ENCODE measurements at regions not wholly inside any gene's neighbourhood (a gene's known extent, or its start where the extent isn't known, plus 50 kb on each side); places are given as distances from the start of the nearest gene placed in this dataset.

DNA sequence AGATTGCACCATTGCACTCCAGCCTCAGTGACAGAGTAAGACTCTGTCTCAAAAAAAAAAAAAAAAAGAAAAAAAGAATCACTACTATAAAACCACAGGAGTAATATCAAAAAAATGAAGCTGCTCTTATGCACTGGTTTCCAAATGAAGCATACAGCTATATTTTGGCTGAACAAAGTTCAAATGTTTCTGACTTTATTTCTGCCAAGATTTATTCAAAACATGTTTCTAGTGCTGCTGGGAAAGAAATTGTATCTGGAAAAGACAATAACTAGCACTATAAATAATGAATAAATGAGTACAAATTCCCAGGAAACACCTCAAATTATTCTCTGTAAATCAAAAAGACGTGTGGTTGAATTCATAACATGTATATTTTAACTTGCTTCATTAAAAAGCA is 102.5 kb upstream of the MME start:
- 67 to 70% methylated on average over 1 of the region's 1 CpG for WGBS, 2 donors (ENCODE audit: low coverage in 1 of 2)
- H3K27me3 ChIP-seq = no peaks in the 10 kb centered on the region
- ATAC-seq = no peak
- no peaks in the 10 kb centered on the region for H3K36me3 ChIP-seq
- H3K9me3 ChIP-seq = no peaks in the 10 kb centered on the region
- H3K4me1 ChIP-seq = no peaks in the 10 kb centered on the region
- no peak overlapping the region for H3K4me3 ChIP-seq
- TF ChIP-seq POLR2A (IDR thresholded peaks at IDR 0.05) = no peak
- TF ChIP-seq, protein P1, sequence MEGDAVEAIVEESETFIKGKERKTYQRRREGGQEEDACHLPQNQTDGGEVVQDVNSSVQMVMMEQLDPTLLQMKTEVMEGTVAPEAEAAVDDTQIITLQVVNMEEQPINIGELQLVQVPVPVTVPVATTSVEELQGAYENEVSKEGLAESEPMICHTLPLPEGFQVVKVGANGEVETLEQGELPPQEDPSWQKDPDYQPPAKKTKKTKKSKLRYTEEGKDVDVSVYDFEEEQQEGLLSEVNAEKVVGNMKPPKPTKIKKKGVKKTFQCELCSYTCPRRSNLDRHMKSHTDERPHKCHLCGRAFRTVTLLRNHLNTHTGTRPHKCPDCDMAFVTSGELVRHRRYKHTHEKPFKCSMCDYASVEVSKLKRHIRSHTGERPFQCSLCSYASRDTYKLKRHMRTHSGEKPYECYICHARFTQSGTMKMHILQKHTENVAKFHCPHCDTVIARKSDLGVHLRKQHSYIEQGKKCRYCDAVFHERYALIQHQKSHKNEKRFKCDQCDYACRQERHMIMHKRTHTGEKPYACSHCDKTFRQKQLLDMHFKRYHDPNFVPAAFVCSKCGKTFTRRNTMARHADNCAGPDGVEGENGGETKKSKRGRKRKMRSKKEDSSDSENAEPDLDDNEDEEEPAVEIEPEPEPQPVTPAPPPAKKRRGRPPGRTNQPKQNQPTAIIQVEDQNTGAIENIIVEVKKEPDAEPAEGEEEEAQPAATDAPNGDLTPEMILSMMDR (IDR thresholded peaks at IDR 0.05) = no peak
- no peak for TF ChIP-seq EP300 (IDR thresholded peaks at IDR 0.05)
- no peak for TF ChIP-seq POLR2AphosphoS5 (IDR thresholded peaks at IDR 0.05)
- H3K27ac ChIP-seq = no peak overlapping the region

DNA sequence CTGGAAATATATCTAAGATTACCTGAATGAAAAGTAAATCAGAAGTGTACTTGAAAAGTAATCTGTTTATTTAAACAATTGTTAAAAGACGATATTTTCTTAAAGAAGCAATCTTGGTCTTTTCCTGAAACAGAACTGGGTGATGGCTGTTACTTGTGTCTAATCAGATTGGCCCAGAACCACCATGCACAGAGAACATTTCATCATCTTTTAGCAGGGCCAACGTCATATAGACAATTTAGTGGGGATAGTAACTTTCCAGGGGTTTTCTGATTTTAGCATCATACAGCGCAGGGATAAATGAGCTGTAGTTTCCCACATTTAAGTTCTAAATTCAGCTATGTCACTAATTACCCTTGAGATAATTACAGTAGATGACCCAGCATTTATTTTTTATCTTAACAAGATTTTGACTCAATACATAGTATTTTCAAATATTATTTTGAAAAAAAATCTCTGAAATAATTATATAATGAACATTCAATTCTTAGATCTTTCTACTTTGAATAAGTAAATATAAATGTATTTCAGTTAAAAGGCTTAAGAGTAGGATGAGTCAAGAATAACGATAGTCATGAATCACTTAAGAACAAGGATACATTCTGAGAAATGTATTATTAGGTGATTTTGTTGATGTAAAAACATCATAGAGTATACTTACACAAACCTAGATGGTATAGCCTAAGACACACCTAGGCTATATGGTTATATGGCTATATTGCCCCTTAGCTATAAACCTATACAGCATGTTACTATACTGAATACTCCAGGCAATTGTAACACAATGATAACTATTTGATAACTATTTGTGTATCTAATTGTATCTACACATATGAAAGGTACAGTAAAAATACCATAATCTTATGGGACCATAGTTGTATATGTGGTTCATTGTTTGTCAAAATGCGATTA is 103.8 kb upstream of the MME start:
- Histone ChIP-seq H3K27ac (no peak overlapping the region), H3K4me3 (no peak overlapping the region), H3K27me3 (no peaks in the 10 kb centered on the region), H3K9me3 (no peaks in the 10 kb centered on the region), H3K36me3 (no peaks in the 10 kb centered on the region), H3K4me1 (peaks cover 2 to 6% (median 3%) of the 10 kb centered on the region in 3 donors)
- no peak for ATAC-seq
- WGBS, 2 donors (ENCODE audit: low coverage in 1 of 2) = 78 to 88% methylated on average over 4 to 5 of the region's 5 CpGs
- TF ChIP-seq EP300 (IDR thresholded peaks at IDR 0.05) (no peak), POLR2A (IDR thresholded peaks at IDR 0.05) (no peak), POLR2AphosphoS5 (IDR thresholded peaks at IDR 0.05) (no peak)
- TF ChIP-seq, protein P1 (IDR thresholded peaks at IDR 0.05) = no peak

DNA sequence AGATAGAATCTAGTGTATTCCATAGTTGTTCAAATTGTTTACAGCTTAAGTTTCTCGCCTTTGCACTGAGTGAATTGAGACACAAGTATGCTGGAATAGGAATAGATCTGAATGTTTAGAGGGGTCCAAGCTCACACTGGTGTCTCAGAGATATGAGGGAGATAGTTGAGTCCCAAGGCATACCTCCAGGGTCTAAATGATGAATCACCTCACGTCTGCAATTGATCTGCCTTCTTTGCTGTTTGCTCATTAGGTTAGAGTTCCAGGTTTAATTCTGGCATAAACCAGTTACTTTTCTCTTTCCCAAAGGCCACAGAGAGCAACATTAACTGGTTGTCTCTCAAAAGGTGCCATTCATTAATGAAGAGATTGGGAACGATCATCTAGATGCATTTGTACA is 106.3 kb upstream of the MME start:
- TF ChIP-seq, protein P1 (IDR thresholded peaks at IDR 0.05) = no peak
- TF ChIP-seq POLR2A (IDR thresholded peaks at IDR 0.05) (no peak), POLR2AphosphoS5 (IDR thresholded peaks at IDR 0.05) (no peak), EP300 (IDR thresholded peaks at IDR 0.05) (no peak)
- H3K4me3 ChIP-seq = no peak overlapping the region
- no peak for ATAC-seq
- 75 to 78% methylated on average over 3 of the region's 3 CpGs for WGBS, 2 donors (ENCODE audit: low coverage in 1 of 2)
- no peaks in the 10 kb centered on the region for H3K9me3 ChIP-seq
- no peak overlapping the region for H3K27ac ChIP-seq
- H3K4me1 ChIP-seq = peaks cover 3 to 8% (median 6%) of the 10 kb centered on the region in 3 donors
- H3K27me3 ChIP-seq = no peaks in the 10 kb centered on the region
- H3K36me3 ChIP-seq = no peaks in the 10 kb centered on the region

DNA sequence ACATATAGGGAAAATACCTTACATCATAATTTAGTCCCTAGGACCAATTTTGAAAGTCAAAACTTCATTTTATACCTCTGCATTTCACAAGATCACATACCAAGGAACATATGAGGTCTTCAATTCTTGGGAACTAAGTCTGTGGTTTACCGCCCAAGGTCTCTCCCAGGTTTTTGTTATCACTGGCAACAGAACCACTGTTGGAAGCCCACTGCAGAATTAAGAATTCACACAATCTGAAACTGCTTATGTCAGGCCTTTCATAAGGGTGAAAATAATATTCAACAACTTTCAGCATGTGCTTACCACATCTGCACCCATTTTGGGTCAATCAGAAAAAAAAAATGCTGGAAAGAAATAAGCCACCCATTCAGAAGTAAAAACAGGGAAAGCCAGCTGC is 107.2 kb upstream of the MME start:
- Histone ChIP-seq H3K27me3 (no peaks in the 10 kb centered on the region), H3K27ac (no peak overlapping the region), H3K4me3 (no peak overlapping the region), H3K4me1 (peaks cover 3 to 8% (median 6%) of the 10 kb centered on the region in 3 donors), H3K36me3 (no peaks in the 10 kb centered on the region), H3K9me3 (no peaks in the 10 kb centered on the region)
- WGBS, 2 donors (ENCODE audit: low coverage in 1 of 2) = 86 to 100% methylated on average over 1 of the region's 1 CpG
- TF ChIP-seq EP300 (IDR thresholded peaks at IDR 0.05) = no peak
- no peak for TF ChIP-seq POLR2A (IDR thresholded peaks at IDR 0.05)
- TF ChIP-seq, protein P1 (IDR thresholded peaks at IDR 0.05) = no peak
- no peak for TF ChIP-seq POLR2AphosphoS5 (IDR thresholded peaks at IDR 0.05)
- ATAC-seq = no peak
